Mesenchymal stem cell (in vitro differentiated cells and primary cell): ENCODE measurements at regions not wholly inside any gene's neighbourhood (a gene's known extent, or its start where the extent isn't known, plus 50 kb on each side); places are given as distances from the start of the nearest gene placed in this dataset.

Experiments
- DNase-seq: peaks from one replicate; pipeline ENCODE4 v3.0.0-alpha.2; 2013
- H2AFZ ChIP-seq: one replicate; pipeline ENCODE4 v1.6.1; 2013; ENCODE audit warnings: low read depth, mild to moderate bottlenecking, control low read depth, inconsistent platforms, low read length, moderate library complexity
- H2AK5ac ChIP-seq: 2 replicates; pipeline ENCODE4 v1.6.1; 2013; ENCODE audit warnings: low read length, moderate library complexity, mild to moderate bottlenecking, inconsistent platforms; ENCODE audit not compliant: severe bottlenecking
- H2BK120ac ChIP-seq: one replicate; pipeline ENCODE4 v1.6.1; 2013; ENCODE audit warnings: low read depth, mild to moderate bottlenecking, inconsistent platforms, low read length, moderate library complexity
- H2BK12ac ChIP-seq, 2 experiments: one replicate each; pipeline ENCODE4 v1.6.1; 2013; ENCODE audit warnings: inconsistent platforms in 2 of 2, low read length in 2 of 2, mild to moderate bottlenecking in 2 of 2, moderate library complexity in 2 of 2, control low read depth in 1 of 2
- H2BK15ac ChIP-seq: one replicate; pipeline ENCODE4 v1.6.1; 2013; ENCODE audit warnings: mild to moderate bottlenecking, low read depth, inconsistent platforms; ENCODE audit not compliant: poor library complexity, severe bottlenecking
- H2BK5ac ChIP-seq: 2 replicates; pipeline ENCODE4 v1.6.1; 2013; ENCODE audit warnings: low read depth, mild to moderate bottlenecking, low read length, control low read depth, inconsistent platforms; ENCODE audit not compliant: poor library complexity, severe bottlenecking
- H3K14ac ChIP-seq, 2 experiments: one replicate each; pipeline ENCODE4 v1.6.1; 2013; ENCODE audit warnings: inconsistent platforms in 2 of 2, low read length in 2 of 2, control low read depth in 1 of 2, mild to moderate bottlenecking in 1 of 2, moderate library complexity in 1 of 2
- H3K18ac ChIP-seq, 2 experiments: one replicate each; pipeline ENCODE4 v1.6.1; 2013; ENCODE audit warnings: inconsistent platforms in 2 of 2, low read length in 2 of 2, control low read depth in 1 of 2, low read depth in 1 of 2, mild to moderate bottlenecking in 1 of 2
- H3K23ac ChIP-seq, 2 experiments: one replicate each; pipeline ENCODE4 v1.6.1; 2013; ENCODE audit warnings: inconsistent platforms in 2 of 2, low read length in 2 of 2, mild to moderate bottlenecking in 2 of 2, moderate library complexity in 2 of 2, control low read depth in 1 of 2
- H3K27ac ChIP-seq: 2 replicates; pipeline ENCODE4 v1.5.1; 2013; ENCODE audit warnings: mild to moderate bottlenecking, moderate library complexity, low read length, control low read depth, inconsistent platforms; ENCODE audit not compliant: poor library complexity, severe bottlenecking
- H3K27me3 ChIP-seq, 2 experiments: 2 replicates each; pipeline versions ENCODE4 v1.6.1 to v1.7.0; 2013; ENCODE audit warnings: low read length in 2 of 2, mild to moderate bottlenecking in 2 of 2, moderate library complexity in 2 of 2, control low read depth in 1 of 2, inconsistent platforms in 1 of 2; ENCODE audit not compliant: control insufficient read depth in 1 of 2, insufficient read depth in 1 of 2
- H3K36me3 ChIP-seq, 2 experiments: 2 replicates each; pipeline versions ENCODE4 v1.6.1 to v1.7.0; 2013; ENCODE audit warnings: low read length in 2 of 2, control low read depth in 1 of 2, inconsistent platforms in 1 of 2, low read depth in 1 of 2, mild to moderate bottlenecking in 1 of 2; ENCODE audit not compliant: insufficient read depth in 2 of 2, control insufficient read depth in 1 of 2
- H3K4ac ChIP-seq, 2 experiments: one replicate each; pipeline ENCODE4 v1.6.1; 2013; ENCODE audit warnings: inconsistent platforms in 2 of 2, low read length in 2 of 2, mild to moderate bottlenecking in 2 of 2, moderate library complexity in 2 of 2, control low read depth in 1 of 2, low read depth in 1 of 2
- H3K4me1 ChIP-seq: 2 replicates; pipeline ENCODE4 v1.6.1; 2013; ENCODE audit warnings: low read depth, low read length, control low read depth; ENCODE audit not compliant: control insufficient read depth, insufficient read depth
- H3K4me2 ChIP-seq: 2 replicates; pipeline ENCODE4 v1.6.1; 2013; ENCODE audit warnings: low read length, mild to moderate bottlenecking, inconsistent platforms; ENCODE audit not compliant: poor library complexity, severe bottlenecking
- H3K4me3 ChIP-seq, 2 experiments: 2 replicates each; pipeline versions ENCODE4 v1.5.1 to v1.7.0; 2013; ENCODE audit warnings: low read length in 2 of 2, mild to moderate bottlenecking in 2 of 2, control low read depth in 1 of 2, low read depth in 1 of 2; ENCODE audit not compliant: insufficient read depth in 1 of 2
- H3K79me1 ChIP-seq: replicated peaks from 2 replicates; pipeline ENCODE4 v1.6.1; 2013; ENCODE audit warnings: mild to moderate bottlenecking, control low read depth, low read length, inconsistent platforms; ENCODE audit not compliant: poor library complexity, severe bottlenecking
- H3K9ac ChIP-seq: 2 replicates; pipeline ENCODE4 v1.7.0; 2013; ENCODE audit warnings: mild to moderate bottlenecking, low read length, moderate library complexity
- H3K9me3 ChIP-seq: 2 replicates; pipeline ENCODE4 v1.7.0; 2013; ENCODE audit warnings: mild to moderate bottlenecking, low read length; ENCODE audit not compliant: control insufficient read depth
- H4K8ac ChIP-seq: one replicate; pipeline ENCODE4 v1.6.1; 2013; ENCODE audit warnings: inconsistent platforms, mild to moderate bottlenecking, low read length, moderate library complexity
- H4K91ac ChIP-seq: one replicate; pipeline ENCODE4 v1.6.1; 2013; ENCODE audit warnings: mild to moderate bottlenecking, low read length, inconsistent platforms
- WGBS: methylation state at CpG from one replicate; pipeline ENCODE4 v1.1.7; 2013; ENCODE audit warnings: mixed read lengths; 5-methylcytosine and 5-hydroxymethylcytosine counted together

DNA sequence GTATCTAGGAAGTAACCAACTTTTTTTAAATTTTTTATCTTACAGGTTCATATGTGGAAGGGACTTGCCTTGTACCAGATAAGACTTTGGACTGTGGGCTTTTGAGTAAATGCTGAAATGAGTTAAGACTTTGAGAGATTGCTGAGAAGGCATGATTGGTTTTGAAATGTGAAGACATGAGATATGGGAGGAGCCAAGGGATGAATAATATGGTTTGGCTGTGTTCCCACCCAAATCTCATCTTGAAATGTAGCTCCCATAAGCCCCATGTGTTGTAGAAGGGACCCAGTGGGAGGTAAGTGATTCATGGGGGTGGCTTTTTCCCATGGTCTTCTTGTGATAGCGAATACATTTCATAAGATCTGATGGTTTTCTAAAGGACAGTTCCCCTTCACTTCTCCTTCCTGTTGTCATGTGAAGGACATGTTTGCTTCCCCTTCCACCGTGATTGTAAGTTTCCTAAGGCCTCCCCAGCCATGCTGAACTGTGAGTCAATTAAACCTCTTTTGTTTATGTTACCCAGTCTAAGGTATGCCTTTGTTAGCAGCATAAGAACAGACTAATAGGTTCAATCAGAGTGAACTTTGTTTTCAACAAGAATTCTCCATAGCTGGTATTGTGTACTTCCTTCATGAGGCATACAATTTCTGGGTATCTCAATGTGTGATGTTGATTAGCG, 535.6 kb upstream of the MEF2C start:
- Histone ChIP-seq H3K9ac (no peak overlapping the region), H3K4me1 (peaks cover 3% of the 10 kb centered on the region), H3K9me3 (no peaks in the 10 kb centered on the region), H2BK5ac (no peak overlapping the region), H3K4ac (no peak overlapping the region), H3K4me2 (no peak overlapping the region), H3K27ac (no peak overlapping the region), H3K79me1 (no peaks in the 10 kb centered on the region), H2BK120ac (no peak overlapping the region), H3K4me3 (no peak overlapping the region), H2AFZ (no peak overlapping the region), H4K8ac (no peak overlapping the region), H3K27me3 (no peaks in the 10 kb centered on the region), H4K91ac (no peak overlapping the region), H3K18ac (peak overlapping the region in 1 of 2 experiments; percentile 34), H3K36me3 (no peaks in the 10 kb centered on the region), H2BK15ac (peak overlapping the region; percentile 16), H2BK12ac (no peak overlapping the region), H3K14ac (no peak overlapping the region), H3K23ac (no peak overlapping the region), H2AK5ac (no peak overlapping the region)
- no peak for DNase-seq
- WGBS: 82% methylated on average over 2 of the region's 3 CpGs

DNA sequence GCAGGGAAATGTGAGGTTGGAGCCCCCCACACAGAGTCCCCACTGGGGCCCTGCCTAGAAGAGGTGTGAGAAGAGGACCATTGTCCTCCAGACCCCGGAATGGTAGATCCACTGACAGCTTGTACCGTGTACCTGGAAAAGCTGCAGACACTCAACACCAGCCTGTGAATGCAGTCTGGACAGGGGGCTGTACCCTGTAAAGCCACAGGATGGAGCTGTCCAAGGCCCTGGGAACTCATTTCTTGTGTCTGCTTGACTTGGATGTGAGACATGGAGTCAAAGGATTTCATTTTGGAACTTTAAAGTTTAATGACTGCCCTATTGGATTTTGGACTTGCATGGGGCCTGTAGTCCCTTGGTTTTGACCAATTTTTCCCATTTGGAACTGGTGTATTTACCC, 535.0 kb upstream of the MEF2C start:
- no peak overlapping the region for H3K4ac ChIP-seq
- H2BK120ac ChIP-seq: no peak overlapping the region
- 95% methylated on average over 2 of the region's 2 CpGs for WGBS
- H4K8ac ChIP-seq: no peak overlapping the region
- H3K4me3 ChIP-seq: no peak overlapping the region
- no peak overlapping the region for H4K91ac ChIP-seq
- no peak overlapping the region for H2BK12ac ChIP-seq
- H3K27ac ChIP-seq: no peak overlapping the region
- H2BK5ac ChIP-seq: no peak overlapping the region
- H3K18ac ChIP-seq: no peak overlapping the region
- no peak overlapping the region for H3K14ac ChIP-seq
- no peak overlapping the region for H2AK5ac ChIP-seq
- no peaks in the 10 kb centered on the region for H3K79me1 ChIP-seq
- H2AFZ ChIP-seq: no peak overlapping the region
- H3K9ac ChIP-seq: no peak overlapping the region
- H3K36me3 ChIP-seq: no peaks in the 10 kb centered on the region
- H3K4me2 ChIP-seq: no peak overlapping the region
- H3K9me3 ChIP-seq: no peaks in the 10 kb centered on the region
- no peak overlapping the region for H3K23ac ChIP-seq
- no peaks in the 10 kb centered on the region for H3K27me3 ChIP-seq
- H3K4me1 ChIP-seq: peaks cover 3% of the 10 kb centered on the region
- peak overlapping the region; percentile 80 for H2BK15ac ChIP-seq
- no peak for DNase-seq

DNA sequence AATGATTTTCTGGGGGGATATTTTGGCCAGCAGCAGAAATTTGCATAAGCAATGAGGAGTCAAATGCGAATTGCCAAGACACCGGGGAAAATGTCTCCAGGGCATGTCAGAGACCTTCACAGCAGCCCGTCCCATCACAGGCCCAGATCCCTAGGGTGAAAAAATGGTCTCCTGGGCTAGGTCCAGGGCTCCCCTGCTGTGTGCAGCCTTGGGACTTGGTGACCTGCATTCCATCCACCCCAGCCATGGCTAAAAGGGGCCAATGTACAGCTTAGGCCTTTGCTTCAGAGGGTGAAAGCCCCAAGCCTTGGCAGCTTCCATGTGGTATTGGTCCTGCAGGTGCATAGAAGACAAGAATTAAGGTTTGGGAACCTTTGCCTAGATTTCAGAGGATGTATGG, 534.5 kb upstream of the MEF2C start:
- no peak overlapping the region for H2AK5ac ChIP-seq
- no peak overlapping the region for H3K27ac ChIP-seq
- H2BK12ac ChIP-seq: no peak overlapping the region
- H2AFZ ChIP-seq: no peak overlapping the region
- H3K4ac ChIP-seq: no peak overlapping the region
- H3K27me3 ChIP-seq: no peaks in the 10 kb centered on the region
- H3K9me3 ChIP-seq: no peaks in the 10 kb centered on the region
- no peak overlapping the region for H3K23ac ChIP-seq
- no peak overlapping the region for H2BK5ac ChIP-seq
- no peak overlapping the region for H3K4me3 ChIP-seq
- no peak overlapping the region for H3K9ac ChIP-seq
- H3K14ac ChIP-seq: no peak overlapping the region
- H2BK15ac ChIP-seq: no peak overlapping the region
- H3K4me2 ChIP-seq: no peak overlapping the region
- peaks cover 3% of the 10 kb centered on the region for H3K4me1 ChIP-seq
- H3K79me1 ChIP-seq: no peaks in the 10 kb centered on the region
- WGBS: 97% methylated on average over 3 of the region's 3 CpGs
- H4K8ac ChIP-seq: no peak overlapping the region
- DNase-seq: no peak
- no peak overlapping the region for H2BK120ac ChIP-seq
- no peaks in the 10 kb centered on the region for H3K36me3 ChIP-seq
- no peak overlapping the region for H4K91ac ChIP-seq
- no peak overlapping the region for H3K18ac ChIP-seq

DNA sequence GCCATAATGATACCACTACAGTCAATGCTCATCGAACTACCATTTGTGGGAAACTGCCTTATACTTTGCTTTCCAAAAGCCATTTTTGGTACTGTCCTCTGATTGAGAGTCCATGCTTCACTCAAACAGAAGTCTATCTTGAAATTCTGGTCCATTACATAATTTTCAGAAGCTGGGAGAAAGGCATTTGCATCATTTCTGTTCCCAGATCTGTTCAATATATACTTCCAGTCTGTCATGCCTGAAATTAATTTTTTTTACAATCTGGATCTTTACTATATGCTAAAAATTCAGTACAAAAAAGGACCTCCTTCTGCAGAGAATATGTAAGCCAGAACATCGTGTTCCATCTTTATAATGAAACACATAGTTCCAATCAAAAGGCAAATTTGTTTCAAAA, 528.9 kb upstream of the MEF2C start:
- Histone ChIP-seq H2BK120ac (no peak overlapping the region), H2BK15ac (no peak overlapping the region), H2BK12ac (no peak overlapping the region), H3K4me3 (no peak overlapping the region), H3K4me2 (no peak overlapping the region), H4K8ac (no peak overlapping the region), H2AFZ (no peak overlapping the region), H3K27me3 (no peaks in the 10 kb centered on the region), H3K23ac (no peak overlapping the region), H3K27ac (no peak overlapping the region), H3K4ac (no peak overlapping the region), H3K9ac (no peak overlapping the region), H3K9me3 (no peaks in the 10 kb centered on the region), H3K14ac (no peak overlapping the region), H3K4me1 (no peaks in the 10 kb centered on the region), H3K36me3 (no peaks in the 10 kb centered on the region), H2BK5ac (no peak overlapping the region), H3K79me1 (no peaks in the 10 kb centered on the region), H2AK5ac (no peak overlapping the region), H3K18ac (no peak overlapping the region), H4K91ac (no peak overlapping the region)
- WGBS: 97% methylated on average over 1 of the region's 2 CpGs
- DNase-seq: no peak
